ENCODE measurements at regions not wholly inside any gene's neighbourhood (a gene's known extent, or its start where the extent isn't known, plus 50 kb on each side); places are given as distances from the start of the nearest gene placed in this dataset.

DNA sequence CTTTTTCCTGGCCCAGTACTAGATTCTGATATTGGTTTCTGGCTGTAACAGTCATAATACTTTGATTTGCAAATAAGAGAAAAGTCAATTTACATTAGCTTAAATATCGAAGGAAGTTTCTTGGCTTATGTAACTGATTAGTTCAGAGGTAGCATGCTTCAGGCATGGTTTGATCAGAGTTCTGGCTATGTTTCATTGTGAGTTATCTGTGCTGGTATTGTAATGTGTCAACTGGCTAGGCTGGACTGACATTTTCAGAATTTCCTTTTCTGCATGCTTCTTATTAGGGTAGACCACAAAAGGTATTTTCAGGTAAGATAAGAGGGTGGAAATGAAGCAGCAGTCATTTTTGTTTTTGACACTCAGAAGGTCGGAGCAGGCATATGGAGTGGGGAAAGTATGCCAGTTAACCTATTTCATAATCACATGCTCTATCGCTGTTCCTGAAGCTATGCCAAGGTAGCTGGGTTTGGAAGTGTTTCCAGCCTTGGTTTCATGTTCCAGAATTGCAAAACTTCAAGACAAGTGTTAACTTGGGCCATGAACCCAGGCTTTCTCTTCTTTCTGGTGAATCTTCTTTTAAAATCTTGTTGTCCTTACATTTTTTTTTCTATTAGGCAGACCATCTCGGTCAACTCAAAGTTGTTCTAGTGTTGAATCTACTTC lies 244.9 kb downstream of the DHX35 start:
- no peak overlapping the region for H2BK20ac ChIP-seq (ENCODE audit: low read length)

More for the DNA sequence above, 244.9 kb downstream of the DHX35 start:
- Histone ChIP-seq H3K27me3 (replicated peaks in 1 of 4; ENCODE audit: control insufficient read depth in 3 of 4, extremely low read depth in 1 of 4, insufficient read depth in 3 of 4, low read length in 3 of 4) (peaks cover 4 to 13% (median 11%) of the 10 kb centered on the region in 4 experiments; a peak in 5 of 7 replicates), H3K9ac (replicated peaks in 1 of 4; ENCODE audit: extremely low read depth in 1 of 4, low read depth in 3 of 4, low read length in 3 of 4) (no peak overlapping the region), H2AK5ac (ENCODE audit: low read depth, low read length) (no peak overlapping the region), H3K79me2 (ENCODE audit: control insufficient read depth in 1 of 2, insufficient read depth in 2 of 2, low read length in 2 of 2) (no peaks in the 10 kb centered on the region), H2BK12ac (ENCODE audit: low read depth, low read length) (no peak overlapping the region), H4K5ac (ENCODE audit: insufficient read length, low read depth, low read length) (no peak overlapping the region), H4K8ac (ENCODE audit: extremely low read depth, insufficient read depth, low read length) (no peak overlapping the region), H3K4me3 (ENCODE audit: extremely low read depth in 1 of 4, insufficient read depth in 2 of 4, low read depth in 3 of 4, low read length in 4 of 4) (no peak overlapping the region), H3K14ac (ENCODE audit: insufficient read length) (no peak overlapping the region), H3K4ac (replicated peaks; ENCODE audit: insufficient read length, low read depth, low read length) (no peak overlapping the region), H3K79me1 (ENCODE audit: low read depth, low read length) (no peaks in the 10 kb centered on the region), H3K4me2 (ENCODE audit: insufficient read depth in 1 of 2, low read depth in 2 of 2, low read length in 2 of 2) (no peak overlapping the region), H2BK5ac (ENCODE audit: low read depth, low read length) (no peak overlapping the region), H3K23ac (ENCODE audit: insufficient read length) (no peak overlapping the region), H3K23me2 (ENCODE audit: low read depth, low read length) (no peaks in the 10 kb centered on the region), H3K27ac (ENCODE audit: low read depth, low read length) (no peak overlapping the region), H3K18ac (ENCODE audit: extremely low read depth, low read length) (no peak overlapping the region), H2AFZ (ENCODE audit: low read length) (no peak overlapping the region), H4K20me1 (replicated peaks in 1 of 2; ENCODE audit: control insufficient read depth in 1 of 2, insufficient read depth in 2 of 2, low read length in 2 of 2) (no peaks in the 10 kb centered on the region), H3K4me1 (replicated peaks in 1 of 4; ENCODE audit: control insufficient read depth in 3 of 4, insufficient read depth in 4 of 4, low read length in 3 of 4) (peaks cover 0 to 5% (median 1%) of the 10 kb centered on the region in 4 experiments; a peak in 2 of 7 replicates), H4K91ac (replicated peaks; ENCODE audit: insufficient read length, low read length) (no peak overlapping the region), H3K36me3 (ENCODE audit: control insufficient read depth in 2 of 4, insufficient read depth in 4 of 4, low read length in 3 of 4) (no peaks in the 10 kb centered on the region), H3K56ac (replicated peaks; ENCODE audit: insufficient read length, low read depth, low read length) (no peak overlapping the region), H2BK15ac (ENCODE audit: low read length) (no peak overlapping the region), H2BK120ac (replicated peaks; ENCODE audit: low read depth, low read length) (no peak overlapping the region), H3K9me3 (ENCODE audit: insufficient read depth in 2 of 2, low read depth in 1 of 2, low read length in 1 of 2) (0 out of 4 replicates have a peak, but pooled peaks cover 2 to 6% of the 10 kb centered on the region in 2 experiments)
- DNase-seq (ENCODE audit: low read depth in 1 of 2, low spot score in 2 of 2) (no peak), FAIRE-seq (no peak)
- ChIA-PET POLR2A (ENCODE audit: partially characterized antibody) (no interaction called here), CTCF (ENCODE audit: partially characterized antibody) (interaction anchor here (0.7 to 1.8 kb wide), 3 partner anchors 11 to 95 kb away, joined by 3 to 7 read pairs (median 4); no protein-coding TSS in a partner anchor)
- TF ChIP-seq PHF8 (conservative IDR thresholded peaks at IDR 0.05; ENCODE audit: low read depth, low read length) (no peak), CREB1 (IDR thresholded peaks at IDR 0.05) (no peak), SIRT6 (IDR thresholded peaks at IDR 0.05; ENCODE audit: low read length) (no peak), CBX5 (IDR thresholded peaks at IDR 0.05; ENCODE audit: low read depth, low read length) (no peak), GTF2F1 (IDR thresholded peaks at IDR 0.05; ENCODE audit: borderline replicate concordance, low read depth, low read length) (no peak)
- WGBS, 2 experiments (ENCODE audit: extremely low coverage in 1 of 2, insufficient coverage in 1 of 2, insufficient read length in 1 of 2, insufficient replicate concordance in 2 of 2, low coverage in 1 of 2, low lambda C conversion rate in 2 of 2, missing lambda C conversion rate in 1 of 2): 87% methylated on average over 4 of the region's 4 CpGs; no CpG with 5 or more reads in 1 of the 2 experiments
